HEK293T (cell line): ENCODE measurements at regions not wholly inside any gene's neighbourhood (a gene's known extent, or its start where the extent isn't known, plus 50 kb on each side); places are given as distances from the start of the nearest gene placed in this dataset.

ENCODE experiments used
- CTCF ChIA-PET: fragments of 350-600 bp; formaldehyde crosslinking; extraction: SDS; loops from one replicate; lab custom pipeline; 2021; ENCODE audit warnings: antibody characterized with exemption, inconsistent platforms; lab: Yijun Ruan, JAX
- POLR2A ChIA-PET: fragments of 350-600 bp; formaldehyde crosslinking; extraction: SDS; loops from one replicate; lab custom pipeline; 2020; ENCODE audit warnings: antibody characterized with exemption, inconsistent platforms; lab: Yijun Ruan, JAX
- DNase-seq: peaks from one replicate; pipeline ENCODE4 v3.0.0; 2012; ENCODE audit warnings: mixed read lengths; ENCODE audit errors: extremely low spot score
- ARNT ChIP-seq: fragments of 450-650 bp; IDR thresholded peaks from 2 replicates; pipeline ENCODE4 v1.6.1; 2017; ENCODE audit warnings: mild to moderate bottlenecking
- BHLHE40 ChIP-seq: fragments of 450-650 bp; IDR thresholded peaks from 2 replicates; pipeline ENCODE4 v1.6.1; 2016; ENCODE audit warnings: mild to moderate bottlenecking, moderate library complexity, borderline replicate concordance
- CTBP1 ChIP-seq: fragments of 450-650 bp; IDR thresholded peaks from 2 replicates; pipeline ENCODE4 v1.6.1; 2016; ENCODE audit warnings: borderline replicate concordance
- ELF4 ChIP-seq: fragments of 450-650 bp; IDR thresholded peaks from 2 replicates; pipeline ENCODE4 v1.6.1; 2017; ENCODE audit warnings: antibody characterized with exemption
- FOXA1 ChIP-seq: fragments of 450-650 bp; IDR thresholded peaks from 2 replicates; pipeline ENCODE4 v1.6.1; 2016; ENCODE audit warnings: mild to moderate bottlenecking
- FOXK2 ChIP-seq: fragments of 450-650 bp; IDR thresholded peaks from 2 replicates; pipeline ENCODE4 v1.6.1; 2016; ENCODE audit warnings: mild to moderate bottlenecking
- FOXM1 ChIP-seq: fragments of 450-650 bp; IDR thresholded peaks from 2 replicates; pipeline ENCODE4 v1.6.1; 2017; ENCODE audit warnings: mild to moderate bottlenecking, borderline replicate concordance
- HDGF ChIP-seq: fragments of 450-650 bp; IDR thresholded peaks from 2 replicates; pipeline ENCODE4 v1.6.1; 2017; ENCODE audit warnings: antibody characterized with exemption, borderline replicate concordance
- L3MBTL2 ChIP-seq: fragments of 450-650 bp; conservative IDR thresholded peaks from 2 replicates; pipeline ENCODE4 v1.6.1; 2016; ENCODE audit warnings: mild to moderate bottlenecking
- LEF1 ChIP-seq: fragments of 450-650 bp; IDR thresholded peaks from 2 replicates; pipeline ENCODE4 v1.6.1; 2017; ENCODE audit warnings: mild to moderate bottlenecking, borderline replicate concordance
- NFRKB ChIP-seq: fragments of 450-650 bp; IDR thresholded peaks from 2 replicates; pipeline ENCODE4 v1.6.1; 2016; ENCODE audit warnings: mild to moderate bottlenecking, moderate library complexity
- PKNOX1 ChIP-seq: fragments of 450-650 bp; IDR thresholded peaks from 2 replicates; pipeline ENCODE4 v1.6.1; 2016
- SP1 ChIP-seq: fragments of 450-650 bp; IDR thresholded peaks from 2 replicates; pipeline ENCODE4 v1.6.1; 2017
- SUZ12 ChIP-seq: fragments of 450-650 bp; IDR thresholded peaks from 2 replicates; pipeline ENCODE4 v1.6.1; 2016; ENCODE audit warnings: mild to moderate bottlenecking
- TARDBP ChIP-seq: fragments of 450-650 bp; IDR thresholded peaks from 2 replicates; pipeline ENCODE4 v1.6.1; 2016
- ZNF384 ChIP-seq: fragments of 450-650 bp; IDR thresholded peaks from 2 replicates; pipeline ENCODE4 v1.6.1; 2016

GRCh38 chr1:95431235-95431634, 197.2 kb downstream of the RWDD3 start:
- TF ChIP-seq FOXM1 (no peak), L3MBTL2 (no peak), TARDBP (no peak), BHLHE40 (no peak), FOXA1 (no peak), FOXK2 (no peak), ARNT (no peak), PKNOX1 (no peak), ELF4 (no peak), SUZ12 (no peak), NFRKB (no peak), ZNF384 (no peak), LEF1 (no peak), SP1 (no peak), HDGF (no peak), CTBP1 (no peak)
- POLR2A ChIA-PET, result no interaction called here
- CTCF ChIA-PET, result no interaction called here
- DNase-seq, result no peak

DNA sequence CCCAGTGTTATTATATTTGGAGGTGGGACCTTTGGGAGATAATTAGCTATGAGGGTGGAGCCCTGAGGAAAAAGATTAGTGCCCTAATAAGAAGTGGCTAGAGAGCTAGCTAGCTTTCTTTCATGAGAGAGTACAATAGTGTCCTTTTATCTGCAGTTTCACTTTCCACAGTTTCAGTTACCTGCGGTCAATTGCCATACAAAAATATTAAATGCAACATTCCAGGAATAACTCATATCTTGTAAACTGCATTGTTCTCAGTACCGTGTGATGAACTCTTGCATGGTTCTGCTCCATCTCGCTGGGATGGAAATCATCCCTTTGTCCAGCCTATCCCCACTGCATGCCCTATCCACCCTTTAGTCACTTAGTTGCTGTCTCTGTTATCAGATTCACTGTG, 201.6 kb downstream of the RWDD3 start:
- TF ChIP-seq L3MBTL2 (no peak), HDGF (no peak), ZNF384 (no peak), FOXA1 (no peak), CTBP1 (no peak), FOXM1 (no peak), TARDBP (no peak), ELF4 (no peak), ARNT (no peak), FOXK2 (no peak), BHLHE40 (no peak), SP1 (no peak), NFRKB (no peak), PKNOX1 (no peak)
- ChIA-PET POLR2A (no interaction called here), CTCF (no interaction called here)
- DNase-seq, result no peak

GRCh38 chr1:95437011-95437410, 203.0 kb downstream of the RWDD3 start:
- TF ChIP-seq PKNOX1, result no peak
- no peak for TF ChIP-seq ARNT
- TF ChIP-seq FOXA1, result no peak
- no peak for TF ChIP-seq FOXK2
- TF ChIP-seq ZNF384, result no peak
- no peak for TF ChIP-seq HDGF
- no peak for TF ChIP-seq SUZ12
- TF ChIP-seq ELF4, result no peak
- no peak for TF ChIP-seq NFRKB
- TF ChIP-seq L3MBTL2, result no peak
- CTCF ChIA-PET, result no interaction called here

DNA sequence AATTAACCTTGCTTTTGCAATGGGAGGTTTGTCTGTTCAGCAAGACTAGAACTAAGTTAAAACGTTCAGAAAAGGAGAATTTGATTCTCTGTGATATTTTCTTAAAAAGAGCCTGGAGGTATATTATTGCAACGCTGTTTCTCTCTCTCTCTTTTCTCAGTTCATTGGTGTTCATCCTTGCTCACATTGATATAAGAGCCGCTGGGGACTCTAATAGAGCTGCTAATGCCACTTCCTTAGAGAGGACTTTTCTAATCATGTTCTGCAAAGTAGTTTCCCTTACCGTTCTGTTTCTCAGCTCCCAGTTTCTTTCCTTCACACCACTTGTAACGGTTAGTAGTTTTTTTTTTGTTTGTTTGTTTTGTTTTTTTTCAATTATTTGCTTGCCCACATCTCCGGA, 203.8 kb downstream of the RWDD3 start:
- ChIA-PET POLR2A (no interaction called here), CTCF (no interaction called here)
- TF ChIP-seq FOXK2, result no peak
- no peak for TF ChIP-seq TARDBP
- no peak for TF ChIP-seq SUZ12
- no peak for TF ChIP-seq NFRKB
- no peak for TF ChIP-seq ZNF384
- TF ChIP-seq PKNOX1, result no peak
- no peak for TF ChIP-seq SP1
- TF ChIP-seq HDGF, result no peak
- no peak for TF ChIP-seq LEF1
- no peak for TF ChIP-seq BHLHE40
- no peak for DNase-seq

More at GRCh38 chr1:95437011-95437410, 203.0 kb downstream of the RWDD3 start:
- POLR2A ChIA-PET, result no interaction called here
- DNase-seq, result no peak

- CTCF ChIA-PET, result interaction anchor here (0.6 kb wide), 1 partner anchor 1034 kb away, joined by 6 read pairs; no protein-coding TSS in a partner anchor
- POLR2A ChIA-PET, result no interaction called here
- TF ChIP-seq ARNT (no peak), BHLHE40 (no peak), FOXK2 (no peak), LEF1 (no peak), FOXA1 (no peak), ELF4 (no peak), SP1 (no peak), PKNOX1 (no peak), NFRKB (no peak), HDGF (no peak), CTBP1 (no peak), L3MBTL2 (no peak), FOXM1 (no peak), TARDBP (no peak), SUZ12 (no peak), ZNF384 (no peak)
- DNase-seq, result no peak
These were observed 204.4 kb downstream of the RWDD3 start for GRCh38 chr1:95438218-95438948.
